Right atrium auricular region (tissue), 2 donors: ENCODE measurements at regions not wholly inside any gene's neighbourhood (a gene's known extent, or its start where the extent isn't known, plus 50 kb on each side); places are given as distances from the start of the nearest gene placed in this dataset.

ENCODE experiments used
- DNase-seq: peaks from one replicate; pipeline ENCODE4 v3.0.0-alpha.2; 2019; ENCODE audit warnings: low spot score
- H3K27ac ChIP-seq, 2 donors: fragments of 200-600 bp; sonication (generic); 1 replicate in 1 of 2; 2 replicates in 1 of 2; pipeline ENCODE4 v1.5.1; 2016 to 2019
- H3K27me3 ChIP-seq, 2 donors: fragments of 200-600 bp; sonication (generic); one replicate each; pipeline versions ENCODE4 v1.5.1 to v1.6.0; 2017 to 2019
- H3K36me3 ChIP-seq: fragments of 200-600 bp; sonication (generic); one replicate; pipeline ENCODE4 v1.5.1; 2016
- H3K4me1 ChIP-seq, 2 donors: fragments of 200-600 bp; sonication (generic); one replicate each; pipeline versions ENCODE4 v1.5.1 to v1.6.0; 2017 to 2019
- H3K4me3 ChIP-seq, 2 donors: fragments of 200-600 bp; sonication (generic); 1 replicate in 1 of 2; 2 replicates in 1 of 2; pipeline ENCODE4 v1.5.1; 2017 to 2019; ENCODE audit warnings: mild to moderate bottlenecking in 1 of 2, moderate library complexity in 1 of 2
- H3K9me3 ChIP-seq, 2 donors: fragments of 200-600 bp; sonication (generic); one replicate each; pipeline ENCODE4 v1.5.1; 2019
- CTCF ChIP-seq, 2 donors: fragments of 200-600 bp; sonication (generic); IDR thresholded peaks; one replicate each; pipeline ENCODE4 v1.5.1; 2019; ENCODE audit warnings: antibody characterized with exemption in 2 of 2

GRCh38 chrX:55813150-55813549 lies 95.6 kb downstream of the RRAGB start:
- Histone ChIP-seq H3K27ac (no peak overlapping the region), H3K9me3 (peaks cover 0 to 9% of the 10 kb centered on the region in 2 donors)
- no peak for TF ChIP-seq CTCF (IDR thresholded peaks at IDR 0.05)

GRCh38 chrX:55815546-55815945 lies 98.0 kb downstream of the RRAGB start:
- Histone ChIP-seq H3K27ac (no peak overlapping the region), H3K9me3 (peaks cover 0 to 9% of the 10 kb centered on the region in 2 donors), H3K36me3 (no peaks in the 10 kb centered on the region), H3K4me1 (no peaks in the 10 kb centered on the region), H3K27me3 (no peaks in the 10 kb centered on the region), H3K4me3 (no peak overlapping the region)
- TF ChIP-seq CTCF (IDR thresholded peaks at IDR 0.05): no peak
- DNase-seq: no peak

More at GRCh38 chrX:55813150-55813549, 95.6 kb downstream of the RRAGB start:
- no peaks in the 10 kb centered on the region for H3K27me3 ChIP-seq
- no peaks in the 10 kb centered on the region for H3K4me1 ChIP-seq
- H3K4me3 ChIP-seq: no peak overlapping the region
- H3K36me3 ChIP-seq: no peaks in the 10 kb centered on the region
- no peak for DNase-seq

- Histone ChIP-seq H3K27ac (no peak overlapping the region), H3K36me3 (no peaks in the 10 kb centered on the region), H3K27me3 (no peaks in the 10 kb centered on the region), H3K9me3 (peaks cover 0 to 9% of the 10 kb centered on the region in 2 donors), H3K4me3 (no peak overlapping the region), H3K4me1 (no peaks in the 10 kb centered on the region)
- DNase-seq: no peak
- no peak for TF ChIP-seq CTCF (IDR thresholded peaks at IDR 0.05)
These were observed 98.5 kb downstream of the RRAGB start for GRCh38 chrX:55816023-55816422.

GRCh38 chrX:55818673-55819375 lies 101.3 kb downstream of the RRAGB start:
- H3K4me3 ChIP-seq: no peak overlapping the region
- TF ChIP-seq CTCF (IDR thresholded peaks at IDR 0.05): no peak
- no peaks in the 10 kb centered on the region for H3K27me3 ChIP-seq
- DNase-seq: no peak
- H3K27ac ChIP-seq: no peak overlapping the region
- H3K36me3 ChIP-seq: no peaks in the 10 kb centered on the region
- H3K4me1 ChIP-seq: no peaks in the 10 kb centered on the region
- peaks cover 0 to 7% of the 10 kb centered on the region in 2 donors for H3K9me3 ChIP-seq

- no peak for TF ChIP-seq CTCF (IDR thresholded peaks at IDR 0.05)
- no peaks in the 10 kb centered on the region for H3K36me3 ChIP-seq
- H3K4me3 ChIP-seq: no peak overlapping the region
- H3K9me3 ChIP-seq: peaks cover 0 to 7% of the 10 kb centered on the region in 2 donors
- no peaks in the 10 kb centered on the region for H3K4me1 ChIP-seq
- no peaks in the 10 kb centered on the region for H3K27me3 ChIP-seq
- no peak for DNase-seq
- no peak overlapping the region for H3K27ac ChIP-seq
These were observed 121.9 kb downstream of the RRAGB start for GRCh38 chrX:55839485-55839884.
